Stimulated activated naive CD4-positive, alpha-beta T cell (primary cell): ENCODE measurements at regions not wholly inside any gene's neighbourhood (a gene's known extent, or its start where the extent isn't known, plus 50 kb on each side); places are given as distances from the start of the nearest gene placed in this dataset.
"Not testable (repeated sequence)": the region's sequence is repeated elsewhere in the genome, so short reads cannot be mapped to it uniquely, and the experiment has no call there.

Source experiments
- DNase-seq, 6 experiments: peaks; one replicate each; lab custom pipeline; 2025; lab: John Stamatoyannopoulos, UW

GRCh38 chr1:95615421-95615820, 381.4 kb downstream of the RWDD3 start:
- no peak for DNase-seq

GRCh38 chr1:95620076-95620475, 386.1 kb downstream of the RWDD3 start:
- no peak for DNase-seq

- DNase-seq: no peak
These were observed 388.6 kb downstream of the RWDD3 start for GRCh38 chr1:95622609-95623008.

GRCh38 chr1:95625224-95625623, 391.2 kb downstream of the RWDD3 start:
- no peak for DNase-seq

- DNase-seq: no peak
These were observed 393.2 kb downstream of the RWDD3 start for GRCh38 chr1:95627244-95627643.

GRCh38 chr1:95631695-95632094, 397.7 kb downstream of the RWDD3 start:
- DNase-seq: no peak

GRCh38 chr1:95635811-95636210, 401.8 kb downstream of the RWDD3 start:
- DNase-seq: no peak

- DNase-seq: no peak
These were observed 402.9 kb downstream of the RWDD3 start for GRCh38 chr1:95636897-95637296.

- no peak for DNase-seq
These were observed 406.7 kb downstream of the RWDD3 start for GRCh38 chr1:95640746-95641145.

- DNase-seq: no peak
These were observed 407.4 kb downstream of the RWDD3 start for GRCh38 chr1:95641386-95641785.

GRCh38 chr1:95642035-95642434, 408.0 kb downstream of the RWDD3 start:
- no peak for DNase-seq

GRCh38 chr1:95643071-95643470, 409.1 kb downstream of the RWDD3 start:
- DNase-seq: no peak

GRCh38 chr1:95645126-95645525, 411.1 kb downstream of the RWDD3 start:
- DNase-seq: not testable (repeated sequence)

GRCh38 chr1:95650631-95651030, 416.6 kb downstream of the RWDD3 start:
- DNase-seq: no peak

- no peak for DNase-seq
These were observed 418.5 kb downstream of the RWDD3 start for GRCh38 chr1:95652423-95652965.

- no peak for DNase-seq
These were observed 419.6 kb downstream of the RWDD3 start for GRCh38 chr1:95653618-95654017.

- no peak for DNase-seq
These were observed 421.5 kb downstream of the RWDD3 start for GRCh38 chr1:95655321-95656020.

GRCh38 chr1:95657248-95657647, 423.2 kb downstream of the RWDD3 start:
- no peak for DNase-seq

GRCh38 chr1:95659166-95659565, 425.2 kb downstream of the RWDD3 start:
- DNase-seq: no peak

- DNase-seq: no peak
These were observed 425.6 kb downstream of the RWDD3 start for GRCh38 chr1:95659588-95659987.

GRCh38 chr1:95660736-95661135, 426.7 kb downstream of the RWDD3 start:
- no peak for DNase-seq

GRCh38 chr1:95663530-95663929, 429.5 kb downstream of the RWDD3 start:
- not testable (repeated sequence) for DNase-seq

GRCh38 chr1:95668165-95668564, 434.2 kb downstream of the RWDD3 start:
- DNase-seq: no peak

- DNase-seq: not testable (repeated sequence)
These were observed 435.6 kb downstream of the RWDD3 start for GRCh38 chr1:95669638-95670037.
